Activated CD4-positive, alpha-beta T cell treated with anti-CD3 and anti-CD28 coated beads, Interleukin-2, amount 10 ng/mL, durations not matched to agents 7 days and 5 days (primary cell): ENCODE measurements at regions not wholly inside any gene's neighbourhood (a gene's known extent, or its start where the extent isn't known, plus 50 kb on each side); places are given as distances from the start of the nearest gene placed in this dataset.
"Not testable (repeated sequence)": the region's sequence is repeated elsewhere in the genome, so short reads cannot be mapped to it uniquely, and the experiment has no call there.

Experiments used
- CTCF ChIA-PET: fragments of 350-600 bp; sonication (Branson Sonifier 250); formaldehyde crosslinking; loops from one replicate; lab custom pipeline; 2021; ENCODE audit warnings: antibody characterized with exemption; lab: Charles Lee
- POLR2A ChIA-PET: fragments of 350-600 bp; sonication (Branson Sonifier 250); formaldehyde crosslinking; loops from one replicate; lab custom pipeline; 2021; ENCODE audit warnings: antibody characterized with exemption; lab: Charles Lee
- DNase-seq: peaks from one replicate; pipeline ENCODE4 v3.0.0-alpha.2; 2020
- H3K27ac Mint-ChIP-seq: one replicate; pipeline ENCODE4 v1.8.0; 2021; ENCODE audit warnings: mild to moderate bottlenecking, moderate library complexity, mixed read lengths
- H3K27me3 Mint-ChIP-seq: one replicate; pipeline ENCODE4 v1.8.0; 2021; ENCODE audit warnings: mixed read lengths
- H3K36me3 Mint-ChIP-seq: one replicate; pipeline ENCODE4 v1.8.0; 2021; ENCODE audit warnings: low read depth, mixed read lengths
- H3K4me1 Mint-ChIP-seq: one replicate; pipeline ENCODE4 v1.8.0; 2021; ENCODE audit warnings: mixed read lengths
- H3K4me3 Mint-ChIP-seq: one replicate; pipeline ENCODE4 v1.8.0; 2021; ENCODE audit warnings: mild to moderate bottlenecking, moderate library complexity, mixed read lengths
- H3K9me3 Mint-ChIP-seq: one replicate; pipeline ENCODE4 v1.8.0; 2021; ENCODE audit warnings: mixed read lengths

DNA sequence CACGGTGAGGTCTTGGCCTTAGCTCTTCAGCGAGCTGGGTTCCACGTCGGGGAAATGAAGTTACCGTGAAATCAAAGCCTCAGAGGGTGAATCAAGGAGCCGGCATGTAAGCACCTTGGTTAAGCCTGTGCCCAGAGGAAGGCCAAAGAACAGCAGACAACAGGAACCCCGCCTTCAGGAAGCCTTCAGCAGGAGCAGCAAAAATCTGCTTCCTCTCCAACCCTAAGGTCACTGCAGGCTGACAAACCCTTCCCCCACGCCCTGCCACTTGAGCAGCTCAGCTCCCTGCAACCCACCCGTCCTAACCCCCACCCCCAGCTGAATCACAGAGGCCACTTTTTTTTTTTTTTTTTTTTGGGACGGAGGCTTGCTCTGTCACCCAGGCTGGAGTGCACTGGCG lies 72.9 kb upstream of the LTA4H start:
- peak overlapping the region; percentile 42 for H3K4me3 Mint-ChIP-seq
- ChIA-PET CTCF (no interaction called here), POLR2A (no interaction called here)
- peak; percentile 53 for DNase-seq
- H3K9me3 Mint-ChIP-seq = peaks cover 2% of the 10 kb centered on the region
- peaks cover 36% of the 10 kb centered on the region for H3K4me1 Mint-ChIP-seq
- peak overlapping the region; percentile 96 for H3K27ac Mint-ChIP-seq
- H3K27me3 Mint-ChIP-seq = peaks cover 6% of the 10 kb centered on the region
- H3K36me3 Mint-ChIP-seq = peaks cover 1% of the 10 kb centered on the region

DNA sequence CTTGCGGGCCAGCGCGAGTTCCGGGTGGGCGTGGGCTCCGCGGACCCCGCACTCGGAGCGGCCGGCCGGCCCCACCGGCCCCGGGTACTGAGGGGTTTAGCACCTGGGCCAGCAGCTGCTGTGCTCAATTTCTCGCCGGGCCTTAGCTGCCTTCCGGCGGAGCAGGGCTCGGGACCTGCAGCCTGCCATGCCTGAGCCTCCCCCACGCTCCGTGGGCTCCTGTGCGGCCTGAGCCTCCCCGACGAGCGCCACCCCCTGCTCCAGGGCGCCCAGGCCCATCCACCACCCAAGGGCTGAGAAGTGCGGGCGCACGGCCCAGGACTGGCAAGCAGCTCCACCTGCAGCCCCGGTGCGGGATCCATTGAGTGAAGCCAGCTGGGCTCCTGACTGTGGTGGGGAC lies 73.6 kb upstream of the LTA4H start:
- peaks cover 35% of the 10 kb centered on the region for H3K4me1 Mint-ChIP-seq
- peak overlapping the region; percentile 56 for H3K27ac Mint-ChIP-seq
- DNase-seq, H3K27me3 Mint-ChIP-seq, H3K4me3 Mint-ChIP-seq, H3K36me3 Mint-ChIP-seq, POLR2A ChIA-PET, H3K9me3 Mint-ChIP-seq: not testable (repeated sequence)
- CTCF ChIA-PET = interaction anchor here (0.6 kb wide), 1 partner anchor 18 kb away, joined by 3 read pairs; no protein-coding TSS in a partner anchor

DNA sequence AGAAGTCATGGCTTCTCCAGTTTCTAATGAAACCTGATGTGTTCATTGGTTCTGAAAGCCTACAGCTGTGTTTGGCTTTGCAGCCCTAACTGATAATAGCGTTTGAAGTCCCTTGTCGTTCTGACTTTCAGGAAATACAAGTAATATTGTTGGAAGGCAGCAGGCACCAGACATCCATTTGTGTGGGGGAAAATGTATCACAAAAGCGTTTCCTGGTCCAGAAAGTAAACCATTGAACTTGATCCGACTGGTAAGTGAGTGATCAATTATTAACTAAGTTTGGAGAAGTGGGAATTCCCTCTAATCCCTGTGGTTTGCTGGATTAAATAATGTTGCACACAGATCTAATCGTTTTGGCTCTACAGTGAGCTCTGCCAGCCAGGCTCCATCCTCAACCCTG lies 77.3 kb upstream of the LTA4H start:
- no peak overlapping the region for H3K4me3 Mint-ChIP-seq
- H3K9me3 Mint-ChIP-seq = peaks cover 2% of the 10 kb centered on the region
- CTCF ChIA-PET = no interaction called here
- peaks cover 22% of the 10 kb centered on the region for H3K4me1 Mint-ChIP-seq
- peaks cover 1% of the 10 kb centered on the region for H3K36me3 Mint-ChIP-seq
- no peak overlapping the region for H3K27ac Mint-ChIP-seq
- no peak for DNase-seq
- H3K27me3 Mint-ChIP-seq = peaks cover 6% of the 10 kb centered on the region
- POLR2A ChIA-PET = no interaction called here

DNA sequence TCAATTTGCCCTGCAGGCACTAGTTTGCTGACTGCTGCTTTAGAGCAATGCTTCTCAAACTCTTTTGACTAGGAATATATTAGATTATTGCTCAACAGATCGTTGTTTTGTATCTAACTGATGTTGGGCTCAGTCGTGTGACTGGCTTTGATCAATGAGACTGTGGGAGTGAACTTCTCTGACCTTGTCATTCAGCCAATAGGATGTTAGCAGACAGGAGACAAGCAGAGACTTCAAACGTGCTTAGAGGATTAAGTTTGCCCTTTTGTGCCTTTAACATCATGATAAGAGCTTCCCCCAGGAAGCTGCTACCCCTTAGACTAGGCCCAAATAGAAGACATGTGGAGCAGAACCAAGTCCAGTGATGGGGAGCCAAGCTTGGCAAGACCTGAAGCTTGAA lies 76.7 kb upstream of the ELK3 start:
- no peak overlapping the region for H3K4me3 Mint-ChIP-seq
- ChIA-PET CTCF (interaction anchor here (1.2 kb wide), 1 partner anchor 13 kb away, joined by 4 read pairs; no protein-coding TSS in a partner anchor), POLR2A (no interaction called here)
- H3K36me3 Mint-ChIP-seq = no peaks in the 10 kb centered on the region
- peaks cover 6% of the 10 kb centered on the region for H3K27me3 Mint-ChIP-seq
- H3K9me3 Mint-ChIP-seq = no peaks in the 10 kb centered on the region
- no peak overlapping the region for H3K27ac Mint-ChIP-seq
- DNase-seq = no peak
- peaks cover 19% of the 10 kb centered on the region for H3K4me1 Mint-ChIP-seq

DNA sequence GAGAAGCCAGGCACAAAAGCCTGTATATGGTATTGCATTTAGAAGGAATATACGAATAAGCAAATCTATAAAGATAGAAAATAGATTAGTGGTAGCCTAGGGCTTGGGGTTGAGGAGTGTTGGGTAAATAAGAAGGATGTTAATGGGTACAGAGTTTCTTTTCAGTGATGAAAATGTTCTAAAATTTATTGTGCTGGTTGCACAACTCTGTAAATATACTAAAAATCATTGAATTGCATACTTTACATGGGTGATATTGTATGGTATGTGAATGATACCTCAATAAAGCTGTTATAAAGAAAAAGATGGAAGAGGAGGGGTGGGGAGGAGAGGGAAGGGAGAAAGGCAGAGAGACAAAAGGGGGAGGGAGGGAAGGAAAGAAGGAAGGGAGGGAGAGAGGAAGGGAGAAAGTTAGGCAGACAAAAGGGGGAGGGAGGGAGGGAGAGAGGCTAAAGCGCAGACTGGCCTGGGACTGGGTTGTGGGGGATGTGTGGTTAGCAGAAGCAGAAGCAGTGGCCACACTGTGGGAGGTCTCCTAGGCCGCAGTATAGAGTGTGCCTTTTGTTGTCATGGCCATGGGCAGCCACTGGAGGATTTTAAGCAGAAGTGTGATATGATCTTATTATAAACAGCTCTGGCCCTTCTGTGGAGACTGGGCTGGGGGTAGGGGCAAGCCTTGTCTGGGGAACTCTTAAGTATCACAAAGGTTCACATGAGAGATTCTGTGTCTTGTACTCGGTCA lies 73.6 kb upstream of the ELK3 start:
- Mint-ChIP-seq H3K27ac (no peak overlapping the region), H3K36me3 (no peaks in the 10 kb centered on the region), H3K9me3 (no peaks in the 10 kb centered on the region), H3K4me3 (no peak overlapping the region), H3K27me3 (no peaks in the 10 kb centered on the region), H3K4me1 (peaks cover 19% of the 10 kb centered on the region)
- no peak for DNase-seq
- CTCF ChIA-PET = no interaction called here
- POLR2A ChIA-PET = interaction anchor here (0.5 kb wide), 1 partner anchor 121 kb away, joined by 3 read pairs; no protein-coding TSS in a partner anchor

DNA sequence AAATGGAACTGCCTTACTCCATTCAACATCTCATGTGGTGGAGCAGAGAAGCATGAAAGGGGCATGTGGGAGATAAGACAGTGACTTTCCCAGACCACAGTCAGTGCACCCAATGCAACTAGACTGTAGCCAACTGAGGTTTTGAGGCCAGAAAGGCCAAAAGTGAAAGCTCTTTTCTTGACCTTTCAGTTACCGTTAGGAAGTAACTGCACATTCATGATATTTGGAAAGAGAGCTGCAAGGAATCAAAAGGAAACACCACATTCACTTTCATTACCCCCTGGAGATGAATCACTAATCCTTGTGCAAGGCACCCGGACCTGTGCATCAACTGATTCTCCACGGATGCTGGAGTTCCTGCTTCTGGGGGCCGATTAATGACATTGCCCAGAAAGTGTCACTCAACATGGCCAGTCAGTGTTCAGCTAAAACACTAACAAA lies 72.9 kb upstream of the ELK3 start:
- CTCF ChIA-PET = no interaction called here
- Mint-ChIP-seq H3K36me3 (no peaks in the 10 kb centered on the region), H3K9me3 (no peaks in the 10 kb centered on the region), H3K4me1 (peaks cover 19% of the 10 kb centered on the region), H3K27ac (no peak overlapping the region), H3K4me3 (no peak overlapping the region), H3K27me3 (no peaks in the 10 kb centered on the region)
- POLR2A ChIA-PET = interaction anchor here (0.5 kb wide), 1 partner anchor 120 kb away, joined by 3 read pairs; no protein-coding TSS in a partner anchor
- DNase-seq = no peak

DNA sequence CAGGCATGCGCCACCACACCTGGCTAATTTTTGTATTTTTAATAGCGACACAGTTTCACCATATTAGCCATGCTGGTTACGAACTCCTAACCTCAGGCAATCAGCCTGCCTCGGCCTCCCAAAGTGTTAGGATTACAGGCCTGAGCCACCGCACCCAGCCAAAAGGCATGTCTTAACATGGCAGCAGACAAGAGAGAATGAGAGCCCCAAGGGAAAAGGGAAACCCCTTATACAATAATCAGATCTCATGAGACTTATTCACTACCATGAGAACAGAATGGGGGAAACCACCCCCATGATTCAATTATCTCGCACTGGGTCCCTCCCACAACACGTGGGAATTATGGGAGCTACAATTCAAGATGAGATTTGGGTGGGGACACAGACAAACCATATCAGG lies 65.9 kb upstream of the ELK3 start:
- H3K4me1 Mint-ChIP-seq, DNase-seq, H3K27ac Mint-ChIP-seq, H3K4me3 Mint-ChIP-seq, H3K27me3 Mint-ChIP-seq, H3K36me3 Mint-ChIP-seq, H3K9me3 Mint-ChIP-seq, POLR2A ChIA-PET: not testable (repeated sequence)
- CTCF ChIA-PET = interaction anchor here (0.7 to 1.1 kb wide), 4 partner anchors 10 to 361 kb away, joined by 3 to 4 read pairs (median 3); no protein-coding TSS in a partner anchor

DNA sequence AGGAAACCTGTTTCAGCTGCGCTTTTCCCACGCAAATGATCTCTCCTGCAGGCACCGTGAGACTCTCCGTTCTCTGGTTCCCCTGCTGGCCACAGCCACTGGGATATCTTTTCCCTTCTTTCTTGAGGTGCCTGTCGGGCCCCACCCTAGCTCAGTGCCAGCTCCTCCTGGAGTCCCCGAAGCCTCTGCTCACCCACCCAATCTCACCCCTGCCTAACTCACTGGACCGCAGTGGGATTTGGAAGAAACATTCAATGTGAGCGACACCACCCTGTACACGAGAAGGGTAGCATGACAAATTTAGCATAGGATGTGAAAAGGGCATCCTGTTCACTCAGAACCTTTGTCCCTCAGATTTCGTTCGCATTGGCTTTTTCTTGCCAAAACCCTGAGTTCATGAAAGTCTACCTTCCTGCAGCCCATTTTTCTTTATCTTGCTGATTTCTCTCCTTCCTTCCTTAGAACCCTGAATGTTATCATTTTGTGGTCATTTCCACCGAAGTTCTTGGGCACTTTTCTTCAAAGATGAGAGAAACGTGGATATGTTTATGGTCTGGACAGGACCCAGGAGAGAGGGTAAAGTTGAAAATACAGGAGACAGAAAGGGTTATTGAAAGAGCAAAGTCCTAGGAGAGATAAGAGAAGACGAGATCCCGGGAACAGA lies 63.6 kb upstream of the ELK3 start:
- H3K27ac Mint-ChIP-seq = no peak overlapping the region
- no peaks in the 10 kb centered on the region for H3K36me3 Mint-ChIP-seq
- ChIA-PET CTCF (interaction anchor here (0.6 to 1.5 kb wide), 3 partner anchors 14 to 85 kb away, joined by 3 to 5 read pairs (median 4); no protein-coding TSS in a partner anchor), POLR2A (no interaction called here)
- no peak for DNase-seq
- H3K4me3 Mint-ChIP-seq = no peak overlapping the region
- H3K9me3 Mint-ChIP-seq = no peaks in the 10 kb centered on the region
- peaks cover 14% of the 10 kb centered on the region for H3K4me1 Mint-ChIP-seq
- H3K27me3 Mint-ChIP-seq = peaks cover 7% of the 10 kb centered on the region

DNA sequence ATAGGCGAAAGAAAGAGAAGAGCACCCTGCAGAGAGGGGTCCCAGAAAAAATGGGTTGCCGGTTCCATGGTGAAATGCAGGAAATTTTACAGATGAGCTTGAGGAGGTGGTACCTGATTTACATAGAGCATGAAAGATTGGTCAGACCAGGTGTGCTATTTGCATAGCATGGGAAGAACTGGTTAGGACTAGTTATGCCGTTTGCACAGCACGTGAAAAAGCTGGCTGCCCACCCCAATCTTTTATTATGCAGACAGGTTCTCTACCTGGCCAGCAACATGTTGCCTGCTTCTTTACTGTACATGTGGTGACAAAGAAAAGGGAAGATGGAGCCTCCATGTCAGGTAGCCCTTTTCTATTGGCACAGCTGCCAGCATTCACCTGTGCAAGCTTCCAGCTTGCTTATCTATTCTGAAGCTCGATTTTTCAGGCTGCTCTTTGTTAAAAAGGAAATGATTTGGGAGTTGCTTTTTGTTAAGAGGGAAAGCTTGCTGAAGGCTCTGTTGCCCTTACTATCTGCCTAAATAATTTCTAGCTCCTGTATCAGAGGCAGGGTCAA lies 62.9 kb upstream of the ELK3 start:
- ChIA-PET POLR2A (no interaction called here), CTCF (interaction anchor here (0.9 to 1.5 kb wide), 2 partner anchors 18 to 66 kb away, joined by 3 read pairs; no protein-coding TSS in a partner anchor)
- H3K4me3 Mint-ChIP-seq = no peak overlapping the region
- no peaks in the 10 kb centered on the region for H3K36me3 Mint-ChIP-seq
- peaks cover 14% of the 10 kb centered on the region for H3K4me1 Mint-ChIP-seq
- no peak for DNase-seq
- peaks cover 7% of the 10 kb centered on the region for H3K27me3 Mint-ChIP-seq
- no peak overlapping the region for H3K27ac Mint-ChIP-seq
- H3K9me3 Mint-ChIP-seq = no peaks in the 10 kb centered on the region

DNA sequence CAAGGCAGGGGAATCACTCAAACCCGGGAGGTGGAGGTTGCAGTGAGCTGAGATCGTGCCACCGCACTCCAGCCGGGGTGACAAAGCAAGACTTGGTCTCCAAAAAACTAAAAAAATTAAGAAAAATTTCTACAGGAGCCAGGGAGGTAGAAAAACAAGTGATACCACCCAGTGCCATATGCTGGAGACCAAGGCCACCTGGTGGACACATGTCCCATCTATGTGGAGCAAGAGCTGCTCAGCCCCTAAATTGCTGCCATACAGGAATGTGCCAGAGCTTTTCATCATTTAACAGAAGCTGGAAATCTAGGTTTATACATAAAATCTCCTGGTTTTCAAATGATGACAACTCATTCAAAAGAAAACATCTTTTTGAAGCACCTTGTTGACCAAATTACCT lies 61.4 kb upstream of the ELK3 start:
- H3K4me1 Mint-ChIP-seq = peaks cover 21% of the 10 kb centered on the region
- CTCF ChIA-PET = interaction anchor here (0.6 to 1.5 kb wide), 5 partner anchors 9 to 83 kb away, joined by 3 to 4 read pairs (median 3); no protein-coding TSS in a partner anchor

DNA sequence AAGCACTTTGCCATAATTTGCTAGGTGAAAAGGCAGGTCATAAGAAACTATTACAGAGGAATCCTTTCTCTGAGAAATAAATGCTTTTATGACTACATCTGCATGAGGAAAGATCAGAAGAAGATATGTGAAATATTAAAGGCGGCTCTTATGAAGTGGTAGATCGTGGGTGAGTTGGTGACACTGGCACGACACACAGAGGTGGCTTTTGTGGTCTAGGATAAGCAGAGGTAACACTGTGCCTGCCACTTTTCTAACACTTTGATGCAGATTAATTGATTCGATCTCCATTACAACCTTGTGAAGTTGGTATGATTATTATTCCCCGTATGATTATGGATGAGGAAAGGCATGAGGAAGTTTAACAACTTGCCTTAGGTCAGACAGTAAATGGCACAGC lies 60.0 kb upstream of the ELK3 start:
- Mint-ChIP-seq H3K27me3 (peaks cover 7% of the 10 kb centered on the region), H3K4me1 (peaks cover 21% of the 10 kb centered on the region), H3K4me3 (no peak overlapping the region), H3K9me3 (no peaks in the 10 kb centered on the region), H3K27ac (no peak overlapping the region), H3K36me3 (no peaks in the 10 kb centered on the region)
- POLR2A ChIA-PET = no interaction called here
- DNase-seq = no peak
- CTCF ChIA-PET = no interaction called here

More for the DNA sequence above, 61.4 kb upstream of the ELK3 start:
- no peaks in the 10 kb centered on the region for H3K9me3 Mint-ChIP-seq
- no peaks in the 10 kb centered on the region for H3K36me3 Mint-ChIP-seq
- POLR2A ChIA-PET = interaction anchor here (0.6 kb wide), 1 partner anchor 69 kb away, joined by 4 read pairs; no protein-coding TSS in a partner anchor
- H3K27ac Mint-ChIP-seq = no peak overlapping the region
- H3K27me3 Mint-ChIP-seq = peaks cover 7% of the 10 kb centered on the region
- H3K4me3 Mint-ChIP-seq = no peak overlapping the region
- peak; percentile 36 for DNase-seq

DNA sequence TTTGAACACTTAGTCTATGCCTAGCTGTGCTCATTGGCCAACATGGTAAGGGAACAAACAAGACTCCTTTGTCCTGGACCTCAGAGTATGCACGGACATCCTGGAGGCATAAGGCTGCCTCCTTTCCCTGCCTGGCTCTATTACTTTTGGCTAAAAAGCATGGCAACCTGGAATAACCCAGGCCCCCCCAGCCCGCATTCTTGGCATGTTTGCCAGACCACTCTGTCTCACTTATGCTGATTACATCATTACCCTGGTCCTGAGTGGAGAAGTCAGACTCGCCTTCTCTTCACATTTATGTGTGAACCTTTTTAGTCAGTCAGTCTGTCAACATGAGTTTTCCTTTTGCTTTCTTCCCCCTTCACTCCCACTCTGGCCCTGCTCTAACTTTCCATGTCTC lies 58.0 kb upstream of the ELK3 start:
- CTCF ChIA-PET = interaction anchor here (1.0 to 1.2 kb wide), 2 partner anchors 13 to 18 kb away, joined by 3 to 5 read pairs; no protein-coding TSS in a partner anchor
- no peak for DNase-seq
- no peak overlapping the region for H3K4me3 Mint-ChIP-seq
- H3K27me3 Mint-ChIP-seq = peaks cover 3% of the 10 kb centered on the region
- peaks cover 24% of the 10 kb centered on the region for H3K4me1 Mint-ChIP-seq
- POLR2A ChIA-PET = no interaction called here
- no peak overlapping the region for H3K27ac Mint-ChIP-seq
- H3K36me3 Mint-ChIP-seq = no peaks in the 10 kb centered on the region
- H3K9me3 Mint-ChIP-seq = peaks cover 2% of the 10 kb centered on the region
